ENCODE measurements at regions not wholly inside any gene's neighbourhood (a gene's known extent, or its start where the extent isn't known, plus 50 kb on each side); places are given as distances from the start of the nearest gene placed in this dataset.

- Histone ChIP-seq H3K4me3 (no peak overlapping the region), H3K4me1 (no peaks in the 10 kb centered on the region), H3K27me3 (no peaks in the 10 kb centered on the region), H3K27ac (no peak overlapping the region), H3K9me3 (no peaks in the 10 kb centered on the region), H3K36me3 (no peaks in the 10 kb centered on the region)
- DNase-seq, result no peak
- TF ChIP-seq CTCF (IDR thresholded peaks at IDR 0.05), result no peak
- no peak for TF ChIP-seq POLR2A (IDR thresholded peaks at IDR 0.05)
- intact Hi-C loops (cut with DNase I; ENCODE audit: low total_unique reads), result no loop called here
Measured at GRCh38 chr3:27644941-27645340, 77.2 kb downstream of the EOMES start.

GRCh38 chr3:27643355-27643754 lies 78.8 kb downstream of the EOMES start:
- no peak for DNase-seq
- Histone ChIP-seq H3K27me3 (no peaks in the 10 kb centered on the region), H3K4me3 (no peak overlapping the region), H3K9me3 (no peaks in the 10 kb centered on the region), H3K4me1 (no peaks in the 10 kb centered on the region), H3K27ac (no peak overlapping the region), H3K36me3 (no peaks in the 10 kb centered on the region)
- intact Hi-C loops (cut with DNase I; ENCODE audit: low total_unique reads), result no loop called here
- TF ChIP-seq CTCF (IDR thresholded peaks at IDR 0.05) (no peak), POLR2A (IDR thresholded peaks at IDR 0.05) (no peak)

GRCh38 chr3:27642796-27643195 lies 79.3 kb downstream of the EOMES start:
- no peak for TF ChIP-seq POLR2A (IDR thresholded peaks at IDR 0.05)
- no peak for TF ChIP-seq CTCF (IDR thresholded peaks at IDR 0.05)
- Histone ChIP-seq H3K27me3 (no peaks in the 10 kb centered on the region), H3K4me3 (no peak overlapping the region), H3K36me3 (no peaks in the 10 kb centered on the region), H3K27ac (no peak overlapping the region), H3K4me1 (no peaks in the 10 kb centered on the region), H3K9me3 (no peaks in the 10 kb centered on the region)
- no peak for DNase-seq
- intact Hi-C loops (cut with DNase I; ENCODE audit: low total_unique reads), result no loop called here

- Histone ChIP-seq H3K27ac (no peak overlapping the region), H3K4me3 (no peak overlapping the region), H3K36me3 (no peaks in the 10 kb centered on the region), H3K9me3 (no peaks in the 10 kb centered on the region), H3K27me3 (no peaks in the 10 kb centered on the region), H3K4me1 (no peaks in the 10 kb centered on the region)
- intact Hi-C loops (cut with DNase I; ENCODE audit: low total_unique reads), result no loop called here
- TF ChIP-seq POLR2A (IDR thresholded peaks at IDR 0.05), result no peak
- no peak for TF ChIP-seq CTCF (IDR thresholded peaks at IDR 0.05)
- DNase-seq, result no peak
Measured at GRCh38 chr3:27641888-27642601, 80.1 kb downstream of the EOMES start.

- TF ChIP-seq CTCF (IDR thresholded peaks at IDR 0.05) (no peak), POLR2A (IDR thresholded peaks at IDR 0.05) (no peak)
- Histone ChIP-seq H3K27ac (no peak overlapping the region), H3K27me3 (no peaks in the 10 kb centered on the region), H3K4me3 (no peak overlapping the region), H3K9me3 (no peaks in the 10 kb centered on the region), H3K36me3 (no peaks in the 10 kb centered on the region), H3K4me1 (no peaks in the 10 kb centered on the region)
- no peak for DNase-seq
- intact Hi-C loops (cut with DNase I; ENCODE audit: low total_unique reads), result no loop called here
Measured at GRCh38 chr3:27641271-27641800, 80.8 kb downstream of the EOMES start.

Data from uterus (tissue), 3 donors.